Loucy (cell line): ENCODE measurements at regions not wholly inside any gene's neighbourhood (a gene's known extent, or its start where the extent isn't known, plus 50 kb on each side); places are given as distances from the start of the nearest gene placed in this dataset.

ENCODE experiments used
- CTCF ChIP-seq: fragments of 200-600 bp; sonication (generic); conservative IDR thresholded peaks from 2 replicates; pipeline ENCODE4 v1.5.1; 2014; ENCODE audit warnings: mild to moderate bottlenecking, antibody characterized with exemption, low read length
- EZH2phosphoT487 ChIP-seq: fragments of 200-600 bp; IDR thresholded peaks from 2 replicates; pipeline ENCODE4 v1.6.1; 2018; ENCODE audit warnings: antibody characterized with exemption, mild to moderate bottlenecking, moderate library complexity, borderline replicate concordance

GRCh38 chr19:37309834-37310575 lies 60.9 kb upstream of the ZNF527 start:
- TF ChIP-seq CTCF (peak; percentile 88), EZH2phosphoT487 (no peak)
